C4-2B (cell line): ENCODE measurements at regions not wholly inside any gene's neighbourhood (a gene's known extent, or its start where the extent isn't known, plus 50 kb on each side); places are given as distances from the start of the nearest gene placed in this dataset.

Source experiments
- CTCF ChIP-seq: fragments of 450-650 bp; conservative IDR thresholded peaks from 2 replicates; pipeline ENCODE4 v1.5.1; 2017; ENCODE audit warnings: mild to moderate bottlenecking
- ZFX ChIP-seq: fragments of 450-650 bp; IDR thresholded peaks from 2 replicates; pipeline ENCODE4 v1.6.1; 2017

GRCh38 chr5:111942661-111943401 lies 185.8 kb upstream of the NREP start:
- TF ChIP-seq CTCF (no peak), ZFX (no peak)
